ENCODE measurements at regions not wholly inside any gene's neighbourhood (a gene's known extent, or its start where the extent isn't known, plus 50 kb on each side); places are given as distances from the start of the nearest gene placed in this dataset.

- no peaks in the 10 kb centered on the region for H3K4me1 Mint-ChIP-seq (ENCODE audit: low read depth)
- no peaks in the 10 kb centered on the region for H3K36me3 Mint-ChIP-seq (ENCODE audit: insufficient read depth in 2 of 2)
- no peaks in the 10 kb centered on the region for H3K27me3 Mint-ChIP-seq (ENCODE audit: low read depth)
- ATAC-seq (replicated peaks in 1 of 2), result no peak
- no peaks in the 10 kb centered on the region for H3K9me3 Mint-ChIP-seq
- H3K27ac Mint-ChIP-seq, result no peak overlapping the region
- no peak for DNase-seq
- no peak overlapping the region for H3K4me3 Mint-ChIP-seq
Measured at GRCh38 chr5:146940295-146940694, 61.7 kb upstream of the PPP2R2B start.

- Mint-ChIP-seq H3K9me3 (peaks cover 0 to 2% of the 10 kb centered on the region in 2 donors), H3K36me3 (ENCODE audit: insufficient read depth in 2 of 2) (no peaks in the 10 kb centered on the region), H3K27me3 (ENCODE audit: low read depth) (no peaks in the 10 kb centered on the region), H3K27ac (no peak overlapping the region), H3K4me3 (no peak overlapping the region), H3K4me1 (ENCODE audit: low read depth) (no peaks in the 10 kb centered on the region)
- no peak for DNase-seq
- ATAC-seq (replicated peaks in 1 of 2), result no peak
Measured at GRCh38 chr5:146944019-146944418, 65.5 kb upstream of the PPP2R2B start.

GRCh38 chr5:146944764-146945616 lies 66.4 kb upstream of the PPP2R2B start:
- no peak for ATAC-seq (replicated peaks in 1 of 2)

GRCh38 chr5:146945617-146946084 lies 67.1 kb upstream of the PPP2R2B start:
- Mint-ChIP-seq H3K27me3 (ENCODE audit: low read depth) (peaks cover 7% of the 10 kb centered on the region), H3K4me1 (ENCODE audit: low read depth) (no peaks in the 10 kb centered on the region), H3K27ac (no peak overlapping the region), H3K36me3 (ENCODE audit: insufficient read depth in 2 of 2) (no peaks in the 10 kb centered on the region), H3K9me3 (peaks cover 0 to 2% of the 10 kb centered on the region in 2 donors), H3K4me3 (no peak overlapping the region)
- DNase-seq (no peak), ATAC-seq (replicated peaks in 1 of 2) (no peak)

More at GRCh38 chr5:146944764-146945616, 66.4 kb upstream of the PPP2R2B start:
- peaks cover 7% of the 10 kb centered on the region for H3K27me3 Mint-ChIP-seq (ENCODE audit: low read depth)
- no peaks in the 10 kb centered on the region for H3K4me1 Mint-ChIP-seq (ENCODE audit: low read depth)
- no peak overlapping the region for H3K27ac Mint-ChIP-seq
- H3K4me3 Mint-ChIP-seq, result no peak overlapping the region
- H3K36me3 Mint-ChIP-seq (ENCODE audit: insufficient read depth in 2 of 2), result no peaks in the 10 kb centered on the region
- DNase-seq, result no peak
- H3K9me3 Mint-ChIP-seq, result peaks cover 0 to 2% of the 10 kb centered on the region in 2 donors

GRCh38 chr5:146947181-146947941 lies 68.8 kb upstream of the PPP2R2B start:
- no peaks in the 10 kb centered on the region for H3K4me1 Mint-ChIP-seq (ENCODE audit: low read depth)
- H3K4me3 Mint-ChIP-seq, result no peak overlapping the region
- H3K36me3 Mint-ChIP-seq (ENCODE audit: insufficient read depth in 2 of 2), result no peaks in the 10 kb centered on the region
- no peak overlapping the region for H3K27ac Mint-ChIP-seq
- DNase-seq, result no peak
- peaks cover 0 to 2% of the 10 kb centered on the region in 2 donors for H3K9me3 Mint-ChIP-seq
- ATAC-seq (replicated peaks in 1 of 2), result no peak
- H3K27me3 Mint-ChIP-seq (ENCODE audit: low read depth), result peaks cover 17% of the 10 kb centered on the region

GRCh38 chr5:146948666-146949065 lies 70.1 kb upstream of the PPP2R2B start:
- no peak for ATAC-seq (replicated peaks in 1 of 2)
- no peak overlapping the region for H3K4me3 Mint-ChIP-seq

GRCh38 chr5:146952168-146952567 lies 73.6 kb upstream of the PPP2R2B start:
- ATAC-seq (replicated peaks in 1 of 2) (no peak), DNase-seq (no peak)
- H3K4me3 Mint-ChIP-seq, result no peak overlapping the region
- no peaks in the 10 kb centered on the region for H3K36me3 Mint-ChIP-seq (ENCODE audit: insufficient read depth in 2 of 2)
- peaks cover 0 to 2% of the 10 kb centered on the region in 2 donors for H3K9me3 Mint-ChIP-seq
- no peaks in the 10 kb centered on the region for H3K4me1 Mint-ChIP-seq (ENCODE audit: low read depth)
- H3K27me3 Mint-ChIP-seq (ENCODE audit: low read depth), result peaks cover 22% of the 10 kb centered on the region
- H3K27ac Mint-ChIP-seq, result no peak overlapping the region

More at GRCh38 chr5:146948666-146949065, 70.1 kb upstream of the PPP2R2B start:
- H3K27ac Mint-ChIP-seq, result no peak overlapping the region
- peaks cover 22% of the 10 kb centered on the region for H3K27me3 Mint-ChIP-seq (ENCODE audit: low read depth)
- DNase-seq, result no peak
- peaks cover 0 to 2% of the 10 kb centered on the region in 2 donors for H3K9me3 Mint-ChIP-seq
- no peaks in the 10 kb centered on the region for H3K36me3 Mint-ChIP-seq (ENCODE audit: insufficient read depth in 2 of 2)
- H3K4me1 Mint-ChIP-seq (ENCODE audit: low read depth), result no peaks in the 10 kb centered on the region

GRCh38 chr5:146956217-146956616 lies 77.7 kb upstream of the PPP2R2B start:
- ATAC-seq (replicated peaks in 1 of 2), result no peak
- no peaks in the 10 kb centered on the region for H3K36me3 Mint-ChIP-seq (ENCODE audit: insufficient read depth in 2 of 2)
- DNase-seq, result no peak
- no peaks in the 10 kb centered on the region for H3K4me1 Mint-ChIP-seq (ENCODE audit: low read depth)
- peaks cover 21% of the 10 kb centered on the region for H3K27me3 Mint-ChIP-seq (ENCODE audit: low read depth)
- H3K9me3 Mint-ChIP-seq, result no peaks in the 10 kb centered on the region
- H3K4me3 Mint-ChIP-seq, result no peak overlapping the region
- no peak overlapping the region for H3K27ac Mint-ChIP-seq

GRCh38 chr5:146959360-146959759 lies 80.8 kb upstream of the PPP2R2B start:
- no peaks in the 10 kb centered on the region for H3K4me1 Mint-ChIP-seq (ENCODE audit: low read depth)
- peaks cover 8% of the 10 kb centered on the region for H3K27me3 Mint-ChIP-seq (ENCODE audit: low read depth)
- H3K4me3 Mint-ChIP-seq, result no peak overlapping the region
- ATAC-seq (replicated peaks in 1 of 2) (no peak), DNase-seq (no peak)
- no peak overlapping the region for H3K27ac Mint-ChIP-seq
- H3K36me3 Mint-ChIP-seq (ENCODE audit: insufficient read depth in 2 of 2), result no peaks in the 10 kb centered on the region
- H3K9me3 Mint-ChIP-seq, result no peaks in the 10 kb centered on the region

GRCh38 chr5:146962801-146963355 lies 84.3 kb upstream of the PPP2R2B start:
- peak overlapping the region; percentile 17 for H3K27ac Mint-ChIP-seq
- H3K4me3 Mint-ChIP-seq, result no peak overlapping the region
- H3K4me1 Mint-ChIP-seq (ENCODE audit: low read depth), result no peaks in the 10 kb centered on the region
- peaks cover 8% of the 10 kb centered on the region for H3K27me3 Mint-ChIP-seq (ENCODE audit: low read depth)
- no peaks in the 10 kb centered on the region for H3K36me3 Mint-ChIP-seq (ENCODE audit: insufficient read depth in 2 of 2)
- no peaks in the 10 kb centered on the region for H3K9me3 Mint-ChIP-seq
- DNase-seq, result no peak
- ATAC-seq (replicated peaks in 1 of 2), result peak; percentile 56 to 64

GRCh38 chr5:146965761-146966659 lies 87.5 kb upstream of the PPP2R2B start:
- Mint-ChIP-seq H3K36me3 (ENCODE audit: insufficient read depth in 2 of 2) (no peaks in the 10 kb centered on the region), H3K27ac (no peak overlapping the region), H3K9me3 (no peaks in the 10 kb centered on the region), H3K4me1 (ENCODE audit: low read depth) (no peaks in the 10 kb centered on the region), H3K4me3 (no peak overlapping the region), H3K27me3 (ENCODE audit: low read depth) (peaks cover 7% of the 10 kb centered on the region)
- ATAC-seq (replicated peaks in 1 of 2) (peak; percentile 81 to 82), DNase-seq (peak; percentile 34 to 59)

- ATAC-seq (replicated peaks in 1 of 2), result no peak
- Mint-ChIP-seq H3K4me3 (no peak overlapping the region), H3K9me3 (no peaks in the 10 kb centered on the region), H3K27me3 (ENCODE audit: low read depth) (peaks cover 7% of the 10 kb centered on the region), H3K27ac (no peak overlapping the region), H3K4me1 (ENCODE audit: low read depth) (no peaks in the 10 kb centered on the region), H3K36me3 (ENCODE audit: insufficient read depth in 2 of 2) (no peaks in the 10 kb centered on the region)
- DNase-seq, result no peak
Measured at GRCh38 chr5:146967646-146968045, 89.1 kb upstream of the PPP2R2B start.
